ENCODE measurements at regions not wholly inside any gene's neighbourhood (a gene's known extent, or its start where the extent isn't known, plus 50 kb on each side); places are given as distances from the start of the nearest gene placed in this dataset.

GRCh38 chr5:105782501-105782900 is 1888.2 kb downstream of the EFNA5 start:
- no peak overlapping the region for H4K5ac ChIP-seq (ENCODE audit: insufficient read length, low read depth, low read length)
- H3K4me1 Mint-ChIP-seq, result peaks cover 0 to 3% of the 10 kb centered on the region in 2 experiments; a peak in 1 of 4 replicates
- no peaks in the 10 kb centered on the region for H3K36me3 Mint-ChIP-seq (ENCODE audit: insufficient read depth in 1 of 3, low read depth in 3 of 3)
- no peak overlapping the region for H2BK15ac ChIP-seq (ENCODE audit: low read depth, low read length)
- H2AFZ ChIP-seq (ENCODE audit: low read length), result no peak overlapping the region
- no peaks in the 10 kb centered on the region for H3K79me1 ChIP-seq (ENCODE audit: insufficient read depth, low read depth, low read length, poor library complexity, severe bottlenecking)
- H3K9me3 ChIP-seq (ENCODE audit: control insufficient read depth, low read depth, low read length), result no peaks in the 10 kb centered on the region
- no CpG with 5 or more reads among the region's 2 CpGs for WGBS (ENCODE audit: extremely low coverage, insufficient read length, low lambda C conversion rate)
- no peak overlapping the region for H3K56ac ChIP-seq (ENCODE audit: insufficient read length, low read depth, low read length)
- no peak overlapping the region for H3K27ac Mint-ChIP-seq
- H2BK120ac ChIP-seq (ENCODE audit: low read depth, low read length, poor library complexity, severe bottlenecking), result no peak overlapping the region
- H3K23me2 ChIP-seq (ENCODE audit: insufficient read length, low read depth, low read length, poor library complexity, severe bottlenecking), result no peaks in the 10 kb centered on the region
- H2AK5ac ChIP-seq (ENCODE audit: insufficient read length, low read length), result no peak overlapping the region
- no peak overlapping the region for H3K4me2 ChIP-seq (ENCODE audit: insufficient read depth, insufficient read length, low read length)
- no peak overlapping the region for H3K4ac ChIP-seq (ENCODE audit: low read depth, low read length)
- no peak overlapping the region for H3K9ac ChIP-seq (ENCODE audit: extremely low read depth, insufficient read length, low read length)
- no peak overlapping the region for H2BK12ac ChIP-seq (ENCODE audit: insufficient read length, low read depth, low read length)
- no peak overlapping the region for H4K91ac ChIP-seq (ENCODE audit: insufficient read length, low read depth, low read length)
- H3K27me3 Mint-ChIP-seq (ENCODE audit: low read depth), result no peaks in the 10 kb centered on the region
- H2BK5ac ChIP-seq (ENCODE audit: insufficient read length, low read length), result no peak overlapping the region
- H3K4me3 Mint-ChIP-seq, result no peak overlapping the region
- no peaks in the 10 kb centered on the region for H3K27me3 ChIP-seq (ENCODE audit: insufficient read depth, low read length)
- H3K23ac ChIP-seq (ENCODE audit: insufficient read length, low read depth, low read length), result no peak overlapping the region
- H4K8ac ChIP-seq (replicated peaks; ENCODE audit: insufficient read length, low read depth, low read length), result no peak overlapping the region
- H3K27ac ChIP-seq (ENCODE audit: insufficient read length, low read depth, low read length), result no peak overlapping the region
- H3K14ac ChIP-seq (ENCODE audit: insufficient read depth, low read length), result no peak overlapping the region
- H4K20me1 ChIP-seq (ENCODE audit: control insufficient read depth, insufficient read depth, insufficient read length), result no peaks in the 10 kb centered on the region
- no peaks in the 10 kb centered on the region for H3K79me2 ChIP-seq (ENCODE audit: insufficient read depth, low read length)
- no peak overlapping the region for H2BK20ac ChIP-seq (ENCODE audit: low read depth, low read length, poor library complexity, severe bottlenecking)
- no peak for TF ChIP-seq CTCF (conservative IDR thresholded peaks at IDR 0.05)
- H3K18ac ChIP-seq (ENCODE audit: insufficient read length, low read depth, low read length), result no peak overlapping the region
- no peak for DNase-seq
- no peaks in the 10 kb centered on the region for H3K9me3 Mint-ChIP-seq
- H3K4me1 ChIP-seq (ENCODE audit: insufficient read depth, low read length), result no peaks in the 10 kb centered on the region
- H3T11ph ChIP-seq (ENCODE audit: low read length), result no peak overlapping the region
